IMR-90 (cell line): ENCODE measurements at regions not wholly inside any gene's neighbourhood (a gene's known extent, or its start where the extent isn't known, plus 50 kb on each side); places are given as distances from the start of the nearest gene placed in this dataset.

Source experiments
- ATAC-seq: fragments of 200-7000 bp; cut with Tn5 transposase; 2 replicates; pipeline ENCODE4 v1.9.1; 2020; ENCODE audit warnings: low read depth, mild to moderate bottlenecking, moderate library complexity
- BruUV-seq: library from RNA; stranded (reverse); fragments of 400-500 nt; replicated peaks from 2 replicates; lab custom pipeline; 2021; lab: Mats Ljungman, UMichigan
- CTCF ChIA-PET: fragments of 300-600 bp; formaldehyde crosslinking; extraction: SDS; loops from one replicate; lab custom pipeline; 2021; ENCODE audit warnings: antibody characterized with exemption; lab: Yijun Ruan, JAX
- POLR2A ChIA-PET: fragments of 300-600 bp; sonication (Branson Sonifier 250); formaldehyde crosslinking; loops from one replicate; lab custom pipeline; 2022; ENCODE audit warnings: antibody characterized with exemption; ENCODE audit not compliant: unreplicated experiment; lab: Charles Lee
- DNase-seq: peaks from one replicate; pipeline ENCODE4 v3.0.0; 2013
- H2AFZ ChIP-seq: replicated peaks from 2 replicates; pipeline ENCODE3; 2013; ENCODE audit warnings: low read length, mild to moderate bottlenecking; ENCODE audit not compliant: poor library complexity
- H2AK5ac ChIP-seq: 2 replicates; pipeline ENCODE4 v1.6.1; 2013; ENCODE audit warnings: low read depth, low read length, inconsistent platforms
- H2AK9ac ChIP-seq: replicated peaks from 2 replicates; pipeline ENCODE3; 2013; ENCODE audit warnings: mild to moderate bottlenecking, low read depth, low read length, moderate library complexity; ENCODE audit not compliant: poor library complexity
- H2BK120ac ChIP-seq: 2 replicates; pipeline ENCODE4 v1.6.1; 2013; ENCODE audit warnings: low read depth, low read length, inconsistent platforms
- H2BK15ac ChIP-seq: 3 replicates; pipeline ENCODE4 v1.6.1; 2013; ENCODE audit warnings: low read depth, low read length, inconsistent platforms
- H2BK20ac ChIP-seq: 2 replicates; pipeline ENCODE4 v1.6.1; 2013; ENCODE audit warnings: low read depth, mild to moderate bottlenecking, inconsistent platforms, low read length, moderate library complexity
- H2BK5ac ChIP-seq: 2 replicates; pipeline ENCODE4 v1.6.1; 2013; ENCODE audit warnings: mild to moderate bottlenecking, low read depth, low read length, inconsistent platforms; ENCODE audit not compliant: poor library complexity, severe bottlenecking
- H3K14ac ChIP-seq: replicated peaks from 2 replicates; pipeline ENCODE4 v1.6.1; 2013; ENCODE audit warnings: low read depth, low read length, inconsistent platforms
- H3K18ac ChIP-seq: 2 replicates; pipeline ENCODE4 v1.6.1; 2013; ENCODE audit warnings: low read depth, low read length, control low read depth
- H3K23ac ChIP-seq: 2 replicates; pipeline ENCODE4 v1.6.1; 2013; ENCODE audit warnings: low read depth, low read length, inconsistent platforms
- H3K27ac ChIP-seq: 2 replicates; pipeline ENCODE4 v1.5.1; 2013; ENCODE audit warnings: mild to moderate bottlenecking, control low read depth, low read length; ENCODE audit not compliant: insufficient read depth
- H3K27me3 ChIP-seq: 2 replicates; pipeline ENCODE4 v1.6.1; 2013; ENCODE audit warnings: low read length; ENCODE audit not compliant: control insufficient read depth, insufficient read depth
- H3K36me3 ChIP-seq: 2 replicates; pipeline ENCODE4 v1.6.1; 2013; ENCODE audit warnings: low read length, mixed read lengths; ENCODE audit not compliant: control insufficient read depth, insufficient read depth
- H3K4ac ChIP-seq: 2 replicates; pipeline ENCODE4 v1.6.1; 2013; ENCODE audit warnings: low read depth, low read length, inconsistent platforms
- H3K4me1 ChIP-seq: 2 replicates; pipeline ENCODE4 v1.6.1; 2013; ENCODE audit warnings: low read length, mixed read lengths; ENCODE audit not compliant: control insufficient read depth, insufficient read depth
- H3K4me2 ChIP-seq: 2 replicates; pipeline ENCODE4 v1.6.1; 2013; ENCODE audit warnings: low read depth, mild to moderate bottlenecking, control low read depth, low read length, moderate library complexity
- H3K4me3 ChIP-seq: 2 replicates; pipeline ENCODE4 v1.5.1; 2013; ENCODE audit warnings: low read depth, mild to moderate bottlenecking, control low read depth, low read length, moderate library complexity; ENCODE audit not compliant: insufficient read depth
- H3K56ac ChIP-seq: 2 replicates; pipeline ENCODE4 v1.6.1; 2013; ENCODE audit warnings: low read length, inconsistent platforms; ENCODE audit not compliant: insufficient read depth; ENCODE audit errors: extremely low read depth
- H3K79me1 ChIP-seq, 2 experiments: 2 replicates each; pipeline ENCODE4 v1.6.1; 2013; ENCODE audit warnings: low read length in 2 of 2, inconsistent platforms in 1 of 2, low read depth in 1 of 2
- H3K9ac ChIP-seq: 2 replicates; pipeline ENCODE4 v1.6.1; 2013; ENCODE audit warnings: low read depth, low read length, control low read depth
- H3K9me1 ChIP-seq: 2 replicates; pipeline ENCODE4 v1.6.1; 2013; ENCODE audit warnings: low read length, inconsistent platforms; ENCODE audit not compliant: insufficient read depth
- H3K9me3 ChIP-seq: 2 replicates; pipeline ENCODE4 v1.6.1; 2013; ENCODE audit warnings: low read length; ENCODE audit not compliant: control insufficient read depth, insufficient read depth
- H4K20me1 ChIP-seq: 2 replicates; pipeline ENCODE4 v1.6.1; 2013; ENCODE audit warnings: low read length, inconsistent platforms; ENCODE audit not compliant: insufficient read depth
- H4K5ac ChIP-seq: 2 replicates; pipeline ENCODE4 v1.6.1; 2013; ENCODE audit warnings: mild to moderate bottlenecking, low read depth, low read length, control low read depth
- H4K8ac ChIP-seq, 2 experiments: 2 replicates each; pipeline ENCODE4 v1.6.1; 2013; ENCODE audit warnings: low read depth in 2 of 2, low read length in 2 of 2, control low read depth in 1 of 2, inconsistent platforms in 1 of 2
- H4K91ac ChIP-seq: 2 replicates; pipeline ENCODE4 v1.6.1; 2013; ENCODE audit warnings: low read depth, low read length, inconsistent platforms; ENCODE audit not compliant: insufficient read depth
- BHLHE40 ChIP-seq: fragments of 150-350 bp; IDR thresholded peaks from 2 replicates; pipeline ENCODE4 v1.6.1; 2016; ENCODE audit warnings: mild to moderate bottlenecking, low read depth, low read length
- CEBPB ChIP-seq: IDR thresholded peaks from 2 replicates; pipeline ENCODE4 v1.6.1; 2012; ENCODE audit warnings: low read depth, low read length, improper control_type of control experiment
- CHD1 ChIP-seq: IDR thresholded peaks from 2 replicates; pipeline ENCODE4 v1.6.1; 2012; ENCODE audit warnings: low read depth, low read length, improper control_type of control experiment
- ELK1 ChIP-seq: fragments of 150-350 bp; IDR thresholded peaks from 2 replicates; pipeline ENCODE4 v1.6.1; 2016; ENCODE audit warnings: low read depth, mild to moderate bottlenecking, low read length, moderate library complexity, borderline replicate concordance
- FOS ChIP-seq: fragments of 150-350 bp; IDR thresholded peaks from 2 replicates; pipeline ENCODE4 v1.6.1; 2016; ENCODE audit warnings: low read depth, low read length
- MAFK ChIP-seq: IDR thresholded peaks from 2 replicates; pipeline ENCODE4 v1.6.1; 2012; ENCODE audit warnings: low read depth, low read length, improper control_type of control experiment
- MAZ ChIP-seq: IDR thresholded peaks from 2 replicates; pipeline ENCODE4 v1.6.1; 2012; ENCODE audit warnings: low read depth, mild to moderate bottlenecking, low read length, improper control_type of control experiment, moderate library complexity, borderline replicate concordance
- MXI1 ChIP-seq: IDR thresholded peaks from 2 replicates; pipeline ENCODE4 v1.6.1; 2012; ENCODE audit warnings: low read depth, mild to moderate bottlenecking, low read length, moderate library complexity, borderline replicate concordance
- NFE2L2 ChIP-seq: fragments of 150-350 bp; IDR thresholded peaks from 2 replicates; pipeline ENCODE4 v1.6.1; 2016; ENCODE audit warnings: low read depth, mild to moderate bottlenecking, low read length
- POLR2A ChIP-seq: IDR thresholded peaks from 2 replicates; pipeline ENCODE4 v1.6.1; 2012; ENCODE audit warnings: mild to moderate bottlenecking, low read depth, low read length
- RAD21 ChIP-seq: IDR thresholded peaks from 2 replicates; pipeline ENCODE4 v1.6.1; 2012; ENCODE audit warnings: low read length, improper control_type of control experiment
- RFX5 ChIP-seq: IDR thresholded peaks from 2 replicates; pipeline ENCODE4 v1.8.0; 2012; ENCODE audit warnings: low read depth, mild to moderate bottlenecking, low read length, moderate library complexity
- SMC3 ChIP-seq: fragments of 150-350 bp; IDR thresholded peaks from 2 replicates; pipeline ENCODE4 v1.6.1; 2016; ENCODE audit warnings: low read depth, mild to moderate bottlenecking, antibody characterized with exemption, low read length, moderate library complexity
- WGBS, 2 experiments: methylation state at CpG; one replicate each; pipeline versions ENCODE4 v1.1.5 to v1.1.7; 2013; ENCODE audit warnings: missing lambda C conversion rate in 2 of 2; ENCODE audit not compliant: insufficient read length in 1 of 2; ENCODE audit errors: extremely low coverage in 2 of 2; 5-methylcytosine and 5-hydroxymethylcytosine counted together
- dilution Hi-C: fragments of 300-500 bp; cut with HindIII; formaldehyde crosslinking; loops from one replicate; pipeline ENCODE4 v1.14.3; 2018; ENCODE audit warnings: low sequenced_read_pairs; ENCODE audit not compliant: unreplicated experiment
- in situ Hi-C: fragments of 300-500 bp; cut with MboI; formaldehyde crosslinking; loops from 3 replicates; pipeline ENCODE4 v1.14.3; 2019; ENCODE audit warnings: low sequenced_read_pairs, inconsistent platforms, mixed read lengths
- intact Hi-C: fragments of 100-400 bp; cut with micrococcal nuclease; formaldehyde crosslinking; loops from 2 replicates; pipeline ENCODE4 v1.10.0; 2022
- TF ChIP-seq, protein P1 (sequence below): conservative IDR thresholded peaks from 2 replicates; pipeline ENCODE4 v1.5.1; 2012; ENCODE audit warnings: mild to moderate bottlenecking, low read depth, low read length, improper control_type of control experiment
- TF ChIP-seq, protein P2 (sequence below): fragments of 150-350 bp; IDR thresholded peaks from 2 replicates; pipeline ENCODE4 v1.6.1; 2017; ENCODE audit warnings: mild to moderate bottlenecking, antibody characterized with exemption, low read length, low read depth

DNA sequence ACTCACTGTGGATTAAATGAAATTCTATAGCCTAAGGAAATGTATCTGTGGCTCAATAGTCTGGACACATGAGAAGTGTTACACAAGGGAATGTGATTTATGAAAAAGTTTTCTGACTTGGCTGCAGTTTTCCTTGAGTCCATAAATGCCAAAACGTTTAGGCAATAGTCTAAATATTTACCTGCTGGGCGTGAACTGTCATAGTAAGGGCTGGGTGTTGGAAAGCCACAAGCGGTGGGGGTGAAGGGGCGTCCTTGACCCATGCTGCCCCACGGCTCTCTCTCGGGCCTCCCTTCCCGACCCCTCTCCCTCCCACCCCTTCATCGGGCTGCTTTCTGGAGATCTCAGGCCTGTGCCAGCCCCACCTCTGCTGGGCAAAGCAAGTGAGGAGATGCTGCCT lies 223.7 kb downstream of the BUB3 start:
- H3K4me1 ChIP-seq: no peaks in the 10 kb centered on the region
- H3K4me3 ChIP-seq: no peak overlapping the region
- peaks cover 40% of the 10 kb centered on the region for H3K9me3 ChIP-seq
- no peak overlapping the region for H2BK20ac ChIP-seq
- ATAC-seq: no peak
- CTCF ChIA-PET: no interaction called here
- TF ChIP-seq, protein P1, sequence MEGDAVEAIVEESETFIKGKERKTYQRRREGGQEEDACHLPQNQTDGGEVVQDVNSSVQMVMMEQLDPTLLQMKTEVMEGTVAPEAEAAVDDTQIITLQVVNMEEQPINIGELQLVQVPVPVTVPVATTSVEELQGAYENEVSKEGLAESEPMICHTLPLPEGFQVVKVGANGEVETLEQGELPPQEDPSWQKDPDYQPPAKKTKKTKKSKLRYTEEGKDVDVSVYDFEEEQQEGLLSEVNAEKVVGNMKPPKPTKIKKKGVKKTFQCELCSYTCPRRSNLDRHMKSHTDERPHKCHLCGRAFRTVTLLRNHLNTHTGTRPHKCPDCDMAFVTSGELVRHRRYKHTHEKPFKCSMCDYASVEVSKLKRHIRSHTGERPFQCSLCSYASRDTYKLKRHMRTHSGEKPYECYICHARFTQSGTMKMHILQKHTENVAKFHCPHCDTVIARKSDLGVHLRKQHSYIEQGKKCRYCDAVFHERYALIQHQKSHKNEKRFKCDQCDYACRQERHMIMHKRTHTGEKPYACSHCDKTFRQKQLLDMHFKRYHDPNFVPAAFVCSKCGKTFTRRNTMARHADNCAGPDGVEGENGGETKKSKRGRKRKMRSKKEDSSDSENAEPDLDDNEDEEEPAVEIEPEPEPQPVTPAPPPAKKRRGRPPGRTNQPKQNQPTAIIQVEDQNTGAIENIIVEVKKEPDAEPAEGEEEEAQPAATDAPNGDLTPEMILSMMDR: no peak
- TF ChIP-seq MAFK (no peak), NFE2L2 (no peak), ELK1 (no peak), CHD1 (no peak), CEBPB (no peak), POLR2A (no peak), FOS (no peak), BHLHE40 (no peak), RAD21 (no peak), RFX5 (no peak), MXI1 (no peak), MAZ (no peak), SMC3 (no peak)
- TF ChIP-seq, protein P2, sequence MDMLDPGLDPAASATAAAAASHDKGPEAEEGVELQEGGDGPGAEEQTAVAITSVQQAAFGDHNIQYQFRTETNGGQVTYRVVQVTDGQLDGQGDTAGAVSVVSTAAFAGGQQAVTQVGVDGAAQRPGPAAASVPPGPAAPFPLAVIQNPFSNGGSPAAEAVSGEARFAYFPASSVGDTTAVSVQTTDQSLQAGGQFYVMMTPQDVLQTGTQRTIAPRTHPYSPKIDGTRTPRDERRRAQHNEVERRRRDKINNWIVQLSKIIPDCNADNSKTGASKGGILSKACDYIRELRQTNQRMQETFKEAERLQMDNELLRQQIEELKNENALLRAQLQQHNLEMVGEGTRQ: no peak
- H3K36me3 ChIP-seq: no peaks in the 10 kb centered on the region
- no peak overlapping the region for H3K4me2 ChIP-seq
- H4K5ac ChIP-seq: no peak overlapping the region
- no peak overlapping the region for H4K8ac ChIP-seq
- H3K4ac ChIP-seq: no peak overlapping the region
- no peak overlapping the region for H2AFZ ChIP-seq
- no peak overlapping the region for H3K14ac ChIP-seq
- H2AK5ac ChIP-seq: no peak overlapping the region
- no peaks in the 10 kb centered on the region for H3K9me1 ChIP-seq
- POLR2A ChIA-PET: no interaction called here
- H3K23ac ChIP-seq: no peak overlapping the region
- H3K56ac ChIP-seq: no peak overlapping the region
- DNase-seq: no peak
- intact Hi-C loops (no loop called here), dilution Hi-C loops (no loop called here), in situ Hi-C loops (no loop called here)
- H3K79me1 ChIP-seq: no peaks in the 10 kb centered on the region
- WGBS, 2 experiments: 0% methylated on average over 1 of the region's 8 CpGs; no CpG with 5 or more reads in 1 of the 2 experiments
- H3K18ac ChIP-seq: no peak overlapping the region
- no peak overlapping the region for H3K9ac ChIP-seq
- no peak overlapping the region for H2BK120ac ChIP-seq
- H2BK5ac ChIP-seq: no peak overlapping the region
- H4K91ac ChIP-seq: no peak overlapping the region
- H4K20me1 ChIP-seq: no peaks in the 10 kb centered on the region
- no TSS peak for BruUV-seq
- H2BK15ac ChIP-seq: no peak overlapping the region
- no peaks in the 10 kb centered on the region for H3K27me3 ChIP-seq
- no peak overlapping the region for H2AK9ac ChIP-seq
- H3K27ac ChIP-seq: no peak overlapping the region
